Skeletal muscle tissue (tissue), 3 donors: ENCODE measurements at regions not wholly inside any gene's neighbourhood (a gene's known extent, or its start where the extent isn't known, plus 50 kb on each side); places are given as distances from the start of the nearest gene placed in this dataset.
"Not testable (repeated sequence)": the region's sequence is repeated elsewhere in the genome, so short reads cannot be mapped to it uniquely, and the experiment has no call there.

ENCODE experiments used
- H3K27ac ChIP-seq: one replicate; pipeline ENCODE4 v1.7.0; 2013; ENCODE audit warnings: mild to moderate bottlenecking, low read depth, low read length, inconsistent platforms
- H3K27me3 ChIP-seq, 3 donors: one replicate each; pipeline ENCODE4 v1.7.0; 2013; ENCODE audit warnings: low read length in 3 of 3; ENCODE audit not compliant: control insufficient read depth in 3 of 3, insufficient read depth in 3 of 3
- H3K36me3 ChIP-seq, 3 donors: one replicate each; pipeline ENCODE4 v1.7.0; 2013; ENCODE audit warnings: low read length in 3 of 3; ENCODE audit not compliant: control insufficient read depth in 3 of 3, insufficient read depth in 3 of 3
- H3K4me1 ChIP-seq, 3 donors: one replicate each; pipeline ENCODE4 v1.7.0; 2013; ENCODE audit warnings: low read length in 3 of 3, mild to moderate bottlenecking in 3 of 3; ENCODE audit not compliant: control insufficient read depth in 3 of 3, insufficient read depth in 3 of 3
- H3K4me3 ChIP-seq, 3 donors: one replicate each; pipeline ENCODE4 v1.7.0; 2013; ENCODE audit warnings: low read length in 3 of 3
- H3K9ac ChIP-seq, 3 donors: one replicate each; pipeline ENCODE4 v1.7.0; 2013; ENCODE audit warnings: low read length in 3 of 3, mild to moderate bottlenecking in 3 of 3, moderate library complexity in 2 of 3, low read depth in 1 of 3
- H3K9me3 ChIP-seq, 3 donors: one replicate each; pipeline ENCODE4 v1.7.0; 2013; ENCODE audit warnings: low read length in 3 of 3; ENCODE audit not compliant: control insufficient read depth in 3 of 3
- donor health status: Osteomylitis.

DNA sequence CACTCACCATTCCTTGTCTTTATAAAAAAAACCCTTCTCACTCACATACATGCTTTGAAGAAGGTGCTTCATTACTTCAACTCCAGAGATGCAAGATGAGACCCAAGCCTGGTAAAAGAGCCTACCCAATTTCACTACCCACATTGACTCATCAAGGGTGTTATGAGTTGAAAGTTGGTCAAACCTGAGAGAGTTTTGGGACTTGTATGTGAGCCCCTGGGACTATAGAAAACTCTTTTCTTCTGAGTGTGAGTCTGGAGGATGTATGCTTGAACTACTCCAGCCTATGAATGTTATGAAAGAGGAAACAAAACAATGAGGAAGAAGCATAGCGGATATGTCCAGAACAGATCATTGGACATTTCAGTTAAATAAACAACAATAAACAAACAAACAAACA lies 106.5 kb upstream of the SATB1 start:
- no peak overlapping the region for H3K27ac ChIP-seq
- H3K27me3 ChIP-seq, result no peaks in the 10 kb centered on the region
- H3K9me3 ChIP-seq, result no peaks in the 10 kb centered on the region

DNA sequence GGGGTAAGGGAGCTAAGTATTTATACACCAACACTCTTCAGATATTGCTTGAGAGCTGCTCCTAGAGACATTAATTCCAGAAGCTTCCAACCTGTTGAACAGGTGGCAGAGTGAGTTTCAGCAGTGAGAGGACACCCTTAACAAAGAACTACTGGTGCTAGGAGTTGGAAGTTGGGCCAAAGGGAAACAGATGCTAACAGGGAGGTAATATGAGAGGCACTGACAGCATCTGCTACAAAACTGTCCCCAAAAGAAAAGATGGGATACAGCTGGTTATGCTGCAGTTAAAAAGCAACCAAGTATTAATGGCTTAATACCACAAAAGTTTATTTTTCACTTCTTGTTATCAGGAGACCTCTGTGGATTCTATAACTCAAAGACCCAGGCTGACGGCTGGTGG lies 104.5 kb upstream of the SATB1 start:
- H3K9ac ChIP-seq, result no peak overlapping the region
- H3K36me3 ChIP-seq, result no peaks in the 10 kb centered on the region
- no peak overlapping the region for H3K27ac ChIP-seq
- H3K9me3 ChIP-seq, result no peaks in the 10 kb centered on the region
- H3K27me3 ChIP-seq, result no peaks in the 10 kb centered on the region
- no peak overlapping the region for H3K4me3 ChIP-seq
- no peaks in the 10 kb centered on the region for H3K4me1 ChIP-seq

More for the DNA sequence above, 106.5 kb upstream of the SATB1 start:
- Histone ChIP-seq H3K4me3 (no peak overlapping the region), H3K4me1 (no peaks in the 10 kb centered on the region), H3K9ac (no peak overlapping the region), H3K36me3 (no peaks in the 10 kb centered on the region)

DNA sequence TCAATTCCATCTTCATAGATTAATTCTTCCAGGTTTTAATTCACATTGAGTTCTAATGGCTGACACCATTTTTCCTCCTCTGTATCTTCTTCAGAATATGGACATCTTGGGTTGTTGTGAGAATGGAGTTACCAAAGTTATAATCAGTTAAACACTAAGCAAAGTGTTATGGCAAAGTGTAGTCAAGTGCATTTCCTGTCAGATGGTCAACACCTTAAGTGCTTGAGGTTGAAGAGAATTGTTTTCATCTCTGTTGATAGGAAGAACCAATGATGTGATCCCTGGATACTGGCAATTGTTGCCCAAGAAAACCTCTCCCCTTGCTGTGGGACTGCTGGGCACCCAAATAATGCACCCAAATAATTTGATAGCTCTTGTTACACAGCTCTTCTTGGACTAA lies 102.6 kb upstream of the SATB1 start:
- H3K4me3 ChIP-seq, result no peak overlapping the region
- H3K9ac ChIP-seq, result no peak overlapping the region
- H3K27ac ChIP-seq, result no peak overlapping the region
- no peaks in the 10 kb centered on the region for H3K4me1 ChIP-seq
- no peaks in the 10 kb centered on the region for H3K27me3 ChIP-seq
- H3K36me3 ChIP-seq, result no peaks in the 10 kb centered on the region
- no peaks in the 10 kb centered on the region for H3K9me3 ChIP-seq

DNA sequence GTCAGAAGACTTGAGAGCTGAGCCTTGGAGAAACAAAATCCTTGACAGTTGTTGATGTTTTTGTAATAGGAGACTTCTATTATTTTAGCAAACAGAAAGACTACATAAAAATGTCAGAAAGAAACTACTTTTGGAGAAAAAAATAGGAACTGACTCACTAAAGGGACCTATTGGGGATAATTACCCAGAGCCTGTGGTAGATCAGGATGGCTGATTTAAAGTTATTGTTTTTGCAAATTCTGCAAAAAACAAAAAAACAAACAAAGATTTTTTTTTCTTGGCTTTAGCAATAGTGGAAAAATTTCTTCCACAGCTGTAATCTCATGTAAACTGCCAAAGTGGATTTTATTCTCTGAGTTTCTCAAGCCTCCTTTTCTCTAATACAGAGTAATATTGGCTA lies 101.5 kb upstream of the SATB1 start:
- H3K9ac ChIP-seq, result no peak overlapping the region
- H3K4me3 ChIP-seq, result no peak overlapping the region
- H3K27me3 ChIP-seq, result no peaks in the 10 kb centered on the region

DNA sequence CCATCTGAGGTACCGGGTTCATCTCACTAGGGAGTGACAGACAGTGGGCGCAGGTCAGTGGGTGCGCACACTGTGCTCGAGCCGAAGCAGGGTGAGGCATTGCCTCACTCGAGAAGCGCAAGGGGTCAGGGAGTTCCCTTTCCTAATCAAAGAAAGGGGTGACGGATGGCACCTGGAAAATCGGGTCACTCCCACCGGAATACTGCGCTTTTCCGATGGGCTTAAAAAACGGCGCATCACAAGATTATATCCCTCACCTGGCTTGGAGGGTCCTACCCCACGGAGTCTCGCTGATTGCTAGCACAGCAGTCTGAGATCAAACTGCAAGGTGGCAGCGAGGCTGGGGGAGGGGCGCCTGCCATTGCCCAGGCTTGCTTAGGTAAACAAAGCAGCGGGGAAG lies 91.0 kb upstream of the SATB1 start:
- not testable (repeated sequence) for H3K4me1 ChIP-seq, H3K4me3 ChIP-seq

More for the DNA sequence above, 101.5 kb upstream of the SATB1 start:
- Histone ChIP-seq H3K36me3 (no peaks in the 10 kb centered on the region), H3K9me3 (no peaks in the 10 kb centered on the region), H3K4me1 (no peaks in the 10 kb centered on the region), H3K27ac (no peak overlapping the region)

GRCh38 chr3:18513091-18513490 lies 88.0 kb upstream of the SATB1 start:
- Histone ChIP-seq H3K4me3 (no peak overlapping the region), H3K9ac (no peak overlapping the region), H3K27ac (no peak overlapping the region), H3K9me3 (no peaks in the 10 kb centered on the region), H3K4me1 (no peaks in the 10 kb centered on the region), H3K36me3 (no peaks in the 10 kb centered on the region), H3K27me3 (no peaks in the 10 kb centered on the region)

More for the DNA sequence above, 91.0 kb upstream of the SATB1 start:
- H3K27me3 ChIP-seq, H3K27ac ChIP-seq, H3K9ac ChIP-seq, H3K36me3 ChIP-seq, H3K9me3 ChIP-seq: not testable (repeated sequence)

DNA sequence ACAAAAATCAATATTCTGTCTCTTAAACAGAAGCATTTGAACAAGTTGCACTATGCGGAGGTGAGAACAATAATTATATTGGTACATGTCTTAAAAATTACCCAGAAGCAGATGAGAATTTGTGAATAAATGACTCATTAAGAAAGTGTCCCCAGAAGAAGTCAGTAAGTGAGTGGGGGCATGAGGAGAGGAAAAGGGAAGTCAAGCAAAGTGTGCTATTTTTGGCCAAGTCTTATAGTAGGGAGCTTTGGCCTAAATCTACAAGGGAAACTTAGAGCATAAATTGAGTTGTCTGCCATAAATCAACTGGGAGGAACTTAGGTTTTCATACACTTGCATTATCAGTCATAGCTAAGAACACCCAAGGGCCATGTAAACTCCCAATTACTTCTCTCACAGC lies 86.9 kb upstream of the SATB1 start:
- no peak overlapping the region for H3K4me3 ChIP-seq
- H3K9me3 ChIP-seq, result no peaks in the 10 kb centered on the region
- no peak overlapping the region for H3K27ac ChIP-seq
- no peaks in the 10 kb centered on the region for H3K4me1 ChIP-seq
- H3K9ac ChIP-seq, result no peak overlapping the region
- H3K27me3 ChIP-seq, result no peaks in the 10 kb centered on the region
- no peaks in the 10 kb centered on the region for H3K36me3 ChIP-seq

- Histone ChIP-seq H3K9ac (no peak overlapping the region), H3K4me3 (no peak overlapping the region), H3K27me3 (peaks cover 0 to 2% (median 0%) of the 10 kb centered on the region in 3 donors), H3K27ac (no peak overlapping the region), H3K9me3 (no peaks in the 10 kb centered on the region), H3K36me3 (no peaks in the 10 kb centered on the region), H3K4me1 (no peaks in the 10 kb centered on the region)
Measured at GRCh38 chr3:18510947-18511346, 85.8 kb upstream of the SATB1 start.

DNA sequence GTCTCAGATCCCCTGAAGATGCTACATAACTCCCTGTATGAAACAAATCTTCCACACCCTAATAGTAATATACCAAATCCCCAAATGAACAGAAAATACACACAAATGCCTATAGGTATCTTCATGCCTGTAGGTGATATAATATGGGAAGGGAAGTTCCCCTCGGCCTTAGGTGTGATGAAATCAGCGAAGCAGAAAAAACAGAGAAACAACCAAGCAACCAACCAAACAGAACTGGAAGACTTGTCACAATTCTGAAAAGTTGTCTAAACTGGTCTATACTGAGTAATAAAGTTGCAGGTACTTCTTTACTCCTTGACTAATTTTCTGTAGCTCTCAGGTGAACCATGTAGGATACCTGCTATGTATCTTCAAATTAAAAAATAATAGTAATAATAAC lies 82.2 kb upstream of the SATB1 start:
- no peaks in the 10 kb centered on the region for H3K4me1 ChIP-seq
- H3K27ac ChIP-seq, result no peak overlapping the region
- no peaks in the 10 kb centered on the region for H3K9me3 ChIP-seq
- H3K4me3 ChIP-seq, result no peak overlapping the region
- H3K36me3 ChIP-seq, result no peaks in the 10 kb centered on the region
- H3K27me3 ChIP-seq, result peaks cover 0 to 2% (median 0%) of the 10 kb centered on the region in 3 donors
- no peak overlapping the region for H3K9ac ChIP-seq

- no peaks in the 10 kb centered on the region for H3K36me3 ChIP-seq
- no peaks in the 10 kb centered on the region for H3K9me3 ChIP-seq
- H3K27me3 ChIP-seq, result peaks cover 0 to 2% (median 0%) of the 10 kb centered on the region in 3 donors
- H3K27ac ChIP-seq, result no peak overlapping the region
- H3K4me3 ChIP-seq, result no peak overlapping the region
- no peaks in the 10 kb centered on the region for H3K4me1 ChIP-seq
- no peak overlapping the region for H3K9ac ChIP-seq
Measured at GRCh38 chr3:18505056-18505455, 79.9 kb upstream of the SATB1 start.
